DND-41 (cell line): ENCODE measurements at regions not wholly inside any gene's neighbourhood (a gene's known extent, or its start where the extent isn't known, plus 50 kb on each side); places are given as distances from the start of the nearest gene placed in this dataset.

ENCODE experiments used
- ATAC-seq: fragments of 200-7000 bp; cut with Tn5 transposase; 3 replicates; pipeline ENCODE4 v1.9.1; 2021; ENCODE audit warnings: low read depth; ENCODE audit not compliant: insufficient read depth
- DNase-seq: peaks from one replicate; pipeline ENCODE4 v3.0.0-alpha.2; 2020
- H2AFZ ChIP-seq: 2 replicates; pipeline ENCODE4 v1.6.0; 2012; ENCODE audit warnings: low read depth, low read length
- H3K27ac ChIP-seq: 2 replicates; pipeline ENCODE4 v1.5.1; 2012; ENCODE audit warnings: low read length, inconsistent platforms
- H3K27me3 ChIP-seq: fragments of 200-600 bp; sonication (generic); 2 replicates; pipeline ENCODE4 v1.6.0; 2012; ENCODE audit warnings: low read length, mild to moderate bottlenecking, inconsistent platforms; ENCODE audit not compliant: insufficient read depth, poor library complexity
- H3K36me3 ChIP-seq: 2 replicates; pipeline ENCODE4 v1.5.1; 2012; ENCODE audit warnings: low read length, inconsistent platforms; ENCODE audit not compliant: insufficient read depth
- H3K4me1 ChIP-seq: 2 replicates; pipeline ENCODE4 v1.5.1; 2012; ENCODE audit warnings: mild to moderate bottlenecking, low read length; ENCODE audit not compliant: insufficient read depth
- H3K4me2 ChIP-seq: 2 replicates; pipeline ENCODE4 v1.6.0; 2012; ENCODE audit warnings: mild to moderate bottlenecking, moderate library complexity, low read length, inconsistent platforms; ENCODE audit not compliant: insufficient read depth
- H3K4me3 ChIP-seq, 2 experiments: fragments of 200-600 bp in 1 of 2; shearing (Covaris generic) in 1 of 2; 2 replicates each; pipeline ENCODE4 v1.5.1; 2012 to 2016; ENCODE audit warnings: inconsistent platforms in 2 of 2, low read length in 2 of 2, mild to moderate bottlenecking in 2 of 2, low read depth in 1 of 2, moderate library complexity in 1 of 2
- H3K79me2 ChIP-seq: 2 replicates; pipeline ENCODE4 v1.6.0; 2012; ENCODE audit warnings: low read length, inconsistent platforms; ENCODE audit not compliant: insufficient read depth
- H3K9ac ChIP-seq: 2 replicates; pipeline ENCODE4 v1.6.0; 2012; ENCODE audit warnings: low read depth, mild to moderate bottlenecking, inconsistent platforms, low read length, moderate library complexity
- H3K9me3 ChIP-seq: 2 replicates; pipeline ENCODE4 v1.5.1; 2012; ENCODE audit warnings: low read length, moderate library complexity, mild to moderate bottlenecking, inconsistent platforms; ENCODE audit not compliant: insufficient read depth, severe bottlenecking
- H4K20me1 ChIP-seq: 2 replicates; pipeline ENCODE4 v1.6.0; 2012; ENCODE audit warnings: low read length; ENCODE audit not compliant: insufficient read depth
- EZH2 ChIP-seq: IDR thresholded peaks from 3 replicates; pipeline ENCODE4 v1.6.1; 2012; ENCODE audit warnings: borderline replicate concordance, low read depth, mild to moderate bottlenecking, moderate library complexity, low read length, inconsistent platforms; ENCODE audit not compliant: severe bottlenecking
- TF ChIP-seq, protein P1 (sequence below): IDR thresholded peaks from 2 replicates; pipeline ENCODE4 v1.5.1; 2012; ENCODE audit warnings: borderline replicate concordance, low read length, moderate library complexity, mild to moderate bottlenecking; ENCODE audit not compliant: poor library complexity, severe bottlenecking; ENCODE audit errors: extremely low read depth

DNA sequence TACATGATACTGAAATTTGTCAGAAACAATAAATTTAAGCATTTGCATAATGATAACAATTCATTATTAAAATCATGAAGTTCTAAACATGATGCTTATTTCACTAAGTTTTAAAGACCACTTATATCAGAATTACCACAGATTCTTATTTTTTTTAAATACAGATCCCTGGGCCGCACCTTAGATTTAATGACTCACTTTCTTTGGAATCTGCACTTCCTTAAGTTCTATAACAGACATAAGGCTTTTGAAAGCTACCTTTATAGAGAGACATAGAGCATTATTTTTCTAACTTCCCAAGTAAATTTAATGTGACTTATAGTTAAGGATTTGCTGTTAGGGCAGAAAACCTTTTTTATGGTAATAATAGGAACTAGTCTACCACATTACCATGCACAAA is 214.9 kb downstream of the IPMK start:
- Histone ChIP-seq H3K36me3 (no peaks in the 10 kb centered on the region), H3K4me2 (no peak overlapping the region), H2AFZ (no peak overlapping the region), H4K20me1 (no peaks in the 10 kb centered on the region), H3K27me3 (no peaks in the 10 kb centered on the region), H3K27ac (no peak overlapping the region), H3K4me1 (no peaks in the 10 kb centered on the region), H3K4me3 (no peak overlapping the region), H3K9me3 (no peaks in the 10 kb centered on the region), H3K9ac (no peak overlapping the region), H3K79me2 (no peaks in the 10 kb centered on the region)
- no peak for ATAC-seq
- no peak for DNase-seq
- TF ChIP-seq EZH2 = no peak
- TF ChIP-seq, protein P1, sequence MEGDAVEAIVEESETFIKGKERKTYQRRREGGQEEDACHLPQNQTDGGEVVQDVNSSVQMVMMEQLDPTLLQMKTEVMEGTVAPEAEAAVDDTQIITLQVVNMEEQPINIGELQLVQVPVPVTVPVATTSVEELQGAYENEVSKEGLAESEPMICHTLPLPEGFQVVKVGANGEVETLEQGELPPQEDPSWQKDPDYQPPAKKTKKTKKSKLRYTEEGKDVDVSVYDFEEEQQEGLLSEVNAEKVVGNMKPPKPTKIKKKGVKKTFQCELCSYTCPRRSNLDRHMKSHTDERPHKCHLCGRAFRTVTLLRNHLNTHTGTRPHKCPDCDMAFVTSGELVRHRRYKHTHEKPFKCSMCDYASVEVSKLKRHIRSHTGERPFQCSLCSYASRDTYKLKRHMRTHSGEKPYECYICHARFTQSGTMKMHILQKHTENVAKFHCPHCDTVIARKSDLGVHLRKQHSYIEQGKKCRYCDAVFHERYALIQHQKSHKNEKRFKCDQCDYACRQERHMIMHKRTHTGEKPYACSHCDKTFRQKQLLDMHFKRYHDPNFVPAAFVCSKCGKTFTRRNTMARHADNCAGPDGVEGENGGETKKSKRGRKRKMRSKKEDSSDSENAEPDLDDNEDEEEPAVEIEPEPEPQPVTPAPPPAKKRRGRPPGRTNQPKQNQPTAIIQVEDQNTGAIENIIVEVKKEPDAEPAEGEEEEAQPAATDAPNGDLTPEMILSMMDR = no peak

- Histone ChIP-seq H3K27ac (no peak overlapping the region), H3K4me3 (no peak overlapping the region), H4K20me1 (no peaks in the 10 kb centered on the region), H3K27me3 (no peaks in the 10 kb centered on the region), H2AFZ (no peak overlapping the region), H3K9me3 (no peaks in the 10 kb centered on the region), H3K36me3 (no peaks in the 10 kb centered on the region), H3K79me2 (no peaks in the 10 kb centered on the region), H3K9ac (no peak overlapping the region), H3K4me2 (no peak overlapping the region), H3K4me1 (no peaks in the 10 kb centered on the region)
- DNase-seq (no peak), ATAC-seq (no peak)
- TF ChIP-seq, protein P1 = no peak
- TF ChIP-seq EZH2 = no peak
These were observed 217.1 kb downstream of the IPMK start for GRCh38 chr10:58050575-58050974.

GRCh38 chr10:58048936-58049335 is 218.8 kb downstream of the IPMK start:
- no peak for DNase-seq
- H3K4me1 ChIP-seq = no peaks in the 10 kb centered on the region
- no peak overlapping the region for H3K4me2 ChIP-seq
- TF ChIP-seq EZH2 = no peak
- TF ChIP-seq, protein P1 = no peak
- H3K4me3 ChIP-seq = no peak overlapping the region
- H3K36me3 ChIP-seq = no peaks in the 10 kb centered on the region
- no peak overlapping the region for H3K27ac ChIP-seq
- H3K27me3 ChIP-seq = no peaks in the 10 kb centered on the region
- no peaks in the 10 kb centered on the region for H4K20me1 ChIP-seq
- H3K9me3 ChIP-seq = no peaks in the 10 kb centered on the region
- no peak overlapping the region for H3K9ac ChIP-seq
- no peak for ATAC-seq
- no peaks in the 10 kb centered on the region for H3K79me2 ChIP-seq
- no peak overlapping the region for H2AFZ ChIP-seq

GRCh38 chr10:58044072-58044471 is 223.6 kb downstream of the IPMK start:
- no peaks in the 10 kb centered on the region for H3K9me3 ChIP-seq
- no peak overlapping the region for H3K9ac ChIP-seq
- no peak for DNase-seq
- H3K36me3 ChIP-seq = no peaks in the 10 kb centered on the region
- no peak for ATAC-seq
- H3K27me3 ChIP-seq = no peaks in the 10 kb centered on the region
- H3K79me2 ChIP-seq = no peaks in the 10 kb centered on the region
- no peaks in the 10 kb centered on the region for H4K20me1 ChIP-seq
- H3K27ac ChIP-seq = no peak overlapping the region
- no peak overlapping the region for H3K4me2 ChIP-seq
- TF ChIP-seq, protein P1 = no peak
- no peak for TF ChIP-seq EZH2
- no peak overlapping the region for H3K4me3 ChIP-seq
- H3K4me1 ChIP-seq = no peaks in the 10 kb centered on the region
- no peak overlapping the region for H2AFZ ChIP-seq
